HK-2 (cell line): ENCODE measurements at regions not wholly inside any gene's neighbourhood (a gene's known extent, or its start where the extent isn't known, plus 50 kb on each side); places are given as distances from the start of the nearest gene placed in this dataset.
"Not testable (repeated sequence)": the region's sequence is repeated elsewhere in the genome, so short reads cannot be mapped to it uniquely, and the experiment has no call there.

ENCODE experiments used
- DNase-seq: peaks from one replicate; pipeline ENCODE4 v3.0.0-alpha.2; 2018; ENCODE audit not compliant: unreplicated experiment

- no peak for DNase-seq
Observed at GRCh38 chr5:96172436-96172835, 210.8 kb upstream of the ELL2 start.

GRCh38 chr5:96171973-96172372 lies 210.3 kb upstream of the ELL2 start:
- not testable (repeated sequence) for DNase-seq

GRCh38 chr5:96170481-96171125 lies 209.0 kb upstream of the ELL2 start:
- not testable (repeated sequence) for DNase-seq

DNA sequence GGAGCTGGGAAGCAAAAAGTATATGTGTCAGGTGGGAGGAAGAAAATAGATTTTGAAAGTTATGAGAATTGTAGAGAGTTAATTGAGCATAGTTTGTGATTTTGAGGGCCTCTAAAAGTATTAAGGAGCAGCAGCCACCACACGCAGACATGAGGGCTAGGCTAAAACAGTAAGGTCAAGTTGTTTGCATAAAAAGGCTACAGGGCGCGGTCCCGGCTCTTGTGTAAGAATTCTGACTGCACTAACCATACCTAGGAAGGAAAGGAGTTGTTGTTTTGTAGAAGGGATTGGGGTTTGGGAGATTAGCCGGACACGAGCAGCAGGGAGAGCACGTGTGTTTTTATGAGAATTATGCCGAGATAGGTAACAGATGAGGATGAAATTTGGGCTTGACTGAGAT lies 207.2 kb upstream of the ELL2 start:
- DNase-seq, result not testable (repeated sequence)

DNA sequence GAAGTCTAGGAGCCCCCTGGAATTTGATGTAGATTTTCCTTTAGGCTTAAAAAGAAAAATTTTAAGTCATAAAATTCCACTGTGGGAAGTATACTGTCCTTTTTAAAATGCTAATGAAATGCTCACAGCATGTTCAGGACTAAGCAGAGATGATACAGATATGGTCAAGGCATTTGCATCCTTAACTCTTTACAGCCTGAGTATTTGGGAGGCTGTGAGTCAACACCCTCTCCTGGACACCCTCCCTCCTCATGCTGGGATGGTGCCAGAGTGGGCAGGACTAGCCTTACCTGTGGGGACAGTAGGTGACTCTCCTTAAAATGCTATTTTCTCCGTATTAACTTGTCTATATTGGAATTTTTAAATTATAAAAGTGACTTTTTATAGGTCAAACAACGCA lies 197.4 kb upstream of the ELL2 start:
- no peak for DNase-seq

DNA sequence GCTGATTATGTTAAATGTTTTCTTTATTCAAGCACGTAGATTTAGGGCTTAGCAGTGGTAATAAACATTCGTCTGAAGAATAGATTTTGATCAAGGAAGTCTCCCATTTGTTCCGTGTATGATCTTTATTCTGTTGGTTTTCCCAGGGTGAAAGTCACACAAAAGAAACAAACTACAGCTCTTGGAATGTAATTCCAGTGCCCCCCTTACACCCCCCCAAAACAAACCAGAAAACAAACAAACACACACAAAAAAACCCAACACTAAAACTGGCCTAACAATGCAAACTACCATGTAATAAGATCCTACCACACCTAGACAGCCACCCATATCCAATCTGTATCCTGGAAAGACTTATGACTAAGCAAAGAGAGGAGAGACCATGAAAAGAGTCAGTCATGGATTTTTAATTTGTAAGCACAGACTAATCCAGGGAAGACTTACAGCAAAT lies 196.2 kb upstream of the ELL2 start:
- DNase-seq, result no peak

- DNase-seq, result no peak
Observed at GRCh38 chr5:96157077-96157780, 195.6 kb upstream of the ELL2 start.

DNA sequence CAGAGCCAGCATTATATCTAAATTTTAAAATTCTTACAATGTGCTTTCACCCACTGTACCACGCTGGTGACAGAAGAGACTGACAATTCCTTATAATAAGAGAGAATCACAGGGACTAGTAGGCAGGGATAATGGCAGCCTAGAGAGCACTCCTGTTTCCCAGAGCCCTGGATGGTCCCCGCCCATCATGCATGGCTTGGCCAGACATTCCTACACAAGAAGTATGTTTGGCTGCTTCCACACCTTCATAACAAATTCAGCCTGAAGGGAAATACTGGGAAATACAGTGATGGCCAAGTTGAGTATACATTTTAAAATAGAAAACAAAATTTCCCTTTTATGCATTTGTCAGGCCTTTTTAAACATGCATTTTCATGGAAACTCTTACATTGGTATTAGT lies 193.5 kb upstream of the ELL2 start:
- no peak for DNase-seq

- DNase-seq, result no peak
Observed at GRCh38 chr5:96151891-96152290, 190.2 kb upstream of the ELL2 start.

- DNase-seq, result no peak
Observed at GRCh38 chr5:96150007-96150406, 188.4 kb upstream of the ELL2 start.

GRCh38 chr5:96149546-96149945 lies 187.9 kb upstream of the ELL2 start:
- DNase-seq, result no peak

- DNase-seq, result no peak
Observed at GRCh38 chr5:96149021-96149420, 187.4 kb upstream of the ELL2 start.

DNA sequence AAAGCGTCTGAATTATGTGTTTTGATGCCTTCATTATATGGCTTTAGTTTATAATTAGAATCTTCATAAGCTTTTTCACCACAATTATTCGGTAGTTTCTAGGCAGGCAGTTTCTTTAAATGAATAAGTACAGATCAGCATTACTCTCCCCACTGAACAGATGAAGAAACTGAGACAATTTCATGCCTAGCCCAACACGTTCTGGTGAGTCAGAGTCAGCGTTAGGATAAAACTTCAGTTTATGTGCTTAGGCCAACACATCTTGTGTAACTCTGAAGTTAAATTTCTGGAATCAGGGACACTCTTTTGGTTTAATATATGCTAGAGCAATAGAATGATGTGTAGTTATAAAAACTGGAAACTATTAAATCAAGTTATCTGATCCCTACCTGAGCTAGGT lies 186.7 kb upstream of the ELL2 start:
- DNase-seq, result no peak

DNA sequence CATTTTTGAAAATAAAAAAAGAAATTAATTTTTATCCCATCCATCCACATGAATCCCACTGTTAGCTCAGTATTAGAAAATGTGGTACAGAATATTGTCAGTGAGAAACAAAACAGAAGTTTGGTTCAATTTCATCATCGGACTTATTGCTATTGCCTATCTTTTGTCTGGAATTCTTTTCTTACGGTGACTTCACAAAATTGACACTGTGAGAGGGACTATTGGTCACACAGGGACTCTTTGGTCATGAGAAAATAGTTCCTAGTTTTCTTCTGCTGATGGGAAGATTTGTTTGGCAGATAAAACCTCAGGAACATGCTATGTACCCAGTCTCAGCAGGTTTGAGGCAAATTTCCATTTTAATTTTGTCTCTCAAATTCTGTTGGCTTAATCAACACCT lies 186.2 kb upstream of the ELL2 start:
- no peak for DNase-seq

DNA sequence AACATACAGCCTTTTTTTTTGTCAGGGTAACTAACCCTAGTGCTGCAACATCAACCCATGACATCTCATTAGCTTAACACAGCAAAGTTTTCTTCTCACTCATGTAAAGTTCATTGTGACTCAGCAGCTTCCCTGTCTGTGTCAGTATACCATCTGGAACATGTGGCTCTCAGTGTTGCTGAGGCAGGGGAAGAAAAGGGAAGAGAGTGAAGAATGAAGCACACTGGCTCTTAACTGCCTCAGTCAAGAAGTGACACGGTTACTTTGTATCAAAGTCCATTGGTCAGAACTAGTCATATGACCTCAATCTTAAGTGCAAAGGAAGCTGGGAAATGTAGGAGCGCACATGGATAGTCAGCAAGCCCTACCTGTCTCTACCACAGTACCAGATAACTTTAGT lies 185.0 kb upstream of the ELL2 start:
- no peak for DNase-seq

DNA sequence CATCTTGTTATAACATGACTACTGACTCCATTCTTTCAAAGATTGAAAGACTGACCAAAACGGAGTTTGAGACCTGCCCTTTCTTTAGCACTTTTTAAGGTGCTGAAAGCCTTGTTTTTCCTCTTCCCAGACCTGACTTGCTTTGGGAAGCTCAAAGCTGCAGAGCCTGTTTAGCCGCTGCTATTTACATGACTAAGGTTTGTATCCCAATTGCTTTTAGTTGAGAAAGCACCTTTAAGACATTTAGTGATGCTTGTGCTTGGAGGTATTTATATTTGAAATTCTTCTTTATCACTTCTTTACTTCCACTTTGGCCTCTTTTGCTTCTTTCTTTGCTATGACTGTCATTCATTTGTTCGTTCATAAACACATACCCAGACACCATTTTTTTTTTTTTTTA lies 182.6 kb upstream of the ELL2 start:
- no peak for DNase-seq

- DNase-seq, result no peak
Observed at GRCh38 chr5:96143450-96143849, 181.8 kb upstream of the ELL2 start.

GRCh38 chr5:96142786-96143434 lies 181.3 kb upstream of the ELL2 start:
- no peak for DNase-seq

DNA sequence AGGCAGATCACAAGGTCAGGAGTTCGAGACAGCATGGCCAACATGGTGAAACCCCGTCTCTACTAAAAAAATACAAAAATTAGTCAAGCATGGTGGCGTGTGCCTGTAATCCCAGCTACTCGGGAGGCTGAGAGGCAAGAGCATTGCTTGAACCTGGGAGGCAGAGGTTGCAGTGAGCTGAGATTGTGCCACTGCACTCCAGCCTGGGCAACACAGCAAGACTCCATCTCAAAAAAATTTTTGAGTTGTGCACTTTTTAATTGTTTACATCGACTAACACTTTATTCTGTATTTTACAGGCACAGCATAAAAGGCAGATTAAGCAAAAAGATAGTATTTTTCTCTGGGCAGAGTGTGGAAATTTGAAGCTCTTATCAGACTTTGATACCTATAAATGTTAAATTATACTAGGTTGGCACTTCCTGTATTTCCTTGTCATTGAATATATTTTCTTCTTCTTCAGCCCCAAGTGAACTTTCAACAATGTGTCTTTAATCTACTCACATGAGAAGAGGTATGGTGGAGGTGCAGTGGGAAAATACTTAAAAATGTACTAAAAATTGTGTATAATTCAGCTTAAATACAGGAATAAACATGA lies 180.6 kb upstream of the ELL2 start:
- DNase-seq, result no peak

GRCh38 chr5:96141749-96142148 lies 180.1 kb upstream of the ELL2 start:
- no peak for DNase-seq

DNA sequence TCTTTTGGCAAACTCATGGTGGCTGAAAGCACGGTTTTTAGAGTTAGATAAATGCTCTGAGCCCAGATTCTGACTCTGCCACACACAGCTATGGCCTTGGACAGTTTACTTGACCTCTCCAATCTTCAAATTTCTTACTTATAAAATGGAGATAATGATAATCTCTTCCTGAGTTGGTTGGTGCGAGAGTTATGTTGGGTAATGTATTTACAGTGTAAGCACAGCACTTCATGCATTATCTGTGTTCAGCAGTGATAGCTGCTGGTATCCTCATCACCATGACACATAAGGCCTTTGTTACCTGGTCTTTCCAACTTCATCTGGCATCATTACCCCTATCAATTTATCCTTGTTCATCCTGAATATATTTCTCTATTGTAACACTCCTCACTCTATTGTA lies 178.8 kb upstream of the ELL2 start:
- DNase-seq, result no peak

DNA sequence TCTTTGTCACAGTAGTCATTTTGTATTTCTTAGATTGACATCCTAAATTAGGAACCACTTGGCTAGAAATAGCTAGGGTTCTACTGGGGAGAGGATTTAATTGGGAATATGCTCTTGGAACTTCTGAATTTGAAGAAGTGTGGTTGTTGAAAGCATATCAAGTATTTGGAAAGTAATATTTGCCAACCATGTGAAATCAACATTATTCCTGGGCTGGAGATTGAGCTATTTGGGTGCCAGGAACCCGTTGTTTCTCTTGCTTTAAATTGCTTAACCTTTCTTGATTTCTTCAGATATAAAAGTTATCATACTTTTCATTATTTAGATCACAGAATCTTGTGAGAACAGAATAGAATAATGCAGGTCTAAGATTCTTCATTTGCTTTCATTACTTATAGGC lies 178.4 kb upstream of the ELL2 start:
- no peak for DNase-seq

DNA sequence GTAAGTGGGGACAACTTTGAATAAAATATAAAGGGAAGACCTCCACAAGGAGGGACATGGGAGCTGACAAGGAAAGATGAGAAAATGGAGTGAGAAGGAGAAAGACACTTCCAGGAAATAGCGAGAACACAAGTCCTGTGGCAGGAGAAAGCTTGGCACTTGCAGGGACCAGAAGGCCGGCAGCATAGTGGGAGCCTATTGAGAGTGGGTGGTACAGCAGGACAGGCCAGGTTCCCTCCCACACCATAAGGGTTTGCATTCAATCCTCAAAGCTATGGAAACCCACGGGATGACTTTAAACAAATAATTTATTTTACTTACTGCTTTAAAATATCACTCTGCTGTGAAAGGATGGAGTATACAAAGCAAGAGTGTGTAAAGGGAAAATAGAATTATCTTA lies 173.2 kb upstream of the ELL2 start:
- no peak for DNase-seq
